ENCODE measurements at regions not wholly inside any gene's neighbourhood (a gene's known extent, or its start where the extent isn't known, plus 50 kb on each side); places are given as distances from the start of the nearest gene placed in this dataset.

- no peak for DNase-seq (ENCODE audit: low read depth in 1 of 2, low spot score in 1 of 2)
- Histone ChIP-seq H3K27ac (replicated peaks) (no peak overlapping the region), H3K27me3 (ENCODE audit: insufficient read depth, poor library complexity, severe bottlenecking) (no peaks in the 10 kb centered on the region), H3K4me3 (replicated peaks; ENCODE audit: insufficient read depth, low read length) (no peak overlapping the region)
- TF ChIP-seq GABPA (IDR thresholded peaks at IDR 0.05; ENCODE audit: low read depth), result no peak
- no peak for TF ChIP-seq REST (IDR thresholded peaks at IDR 0.05; ENCODE audit: insufficient replicate concordance, low read depth)
- no peak for TF ChIP-seq SPI1 (IDR thresholded peaks at IDR 0.05; ENCODE audit: borderline replicate concordance, low read depth)
- TF ChIP-seq POLR2AphosphoS5 (IDR thresholded peaks at IDR 0.05; ENCODE audit: low read depth), result no peak
- no peak for TF ChIP-seq CTCF (IDR thresholded peaks at IDR 0.05; ENCODE audit: insufficient read depth, low read length)
Observed at GRCh38 chr15:95880031-95880570, 450.4 kb upstream of the NR2F2 start.

- Histone ChIP-seq H3K27ac (replicated peaks) (no peak overlapping the region), H3K4me3 (replicated peaks; ENCODE audit: insufficient read depth, low read length) (no peak overlapping the region), H3K27me3 (ENCODE audit: insufficient read depth, poor library complexity, severe bottlenecking) (no peaks in the 10 kb centered on the region)
- peak in 1 of 2 experiments; percentile 30 for DNase-seq (ENCODE audit: low read depth in 1 of 2, low spot score in 1 of 2)
- TF ChIP-seq GABPA (IDR thresholded peaks at IDR 0.05; ENCODE audit: low read depth), result no peak
- TF ChIP-seq SPI1 (IDR thresholded peaks at IDR 0.05; ENCODE audit: borderline replicate concordance, low read depth), result no peak
- no peak for TF ChIP-seq REST (IDR thresholded peaks at IDR 0.05; ENCODE audit: insufficient replicate concordance, low read depth)
- TF ChIP-seq CTCF (IDR thresholded peaks at IDR 0.05; ENCODE audit: insufficient read depth, low read length), result no peak
- TF ChIP-seq POLR2AphosphoS5 (IDR thresholded peaks at IDR 0.05; ENCODE audit: low read depth), result no peak
Observed at GRCh38 chr15:95880630-95881029, 449.9 kb upstream of the NR2F2 start.

- H3K4me3 ChIP-seq (replicated peaks; ENCODE audit: insufficient read depth, low read length), result no peak overlapping the region
- H3K27ac ChIP-seq (replicated peaks), result no peak overlapping the region
- TF ChIP-seq GABPA (IDR thresholded peaks at IDR 0.05; ENCODE audit: low read depth) (no peak), SPI1 (IDR thresholded peaks at IDR 0.05; ENCODE audit: borderline replicate concordance, low read depth) (no peak), POLR2AphosphoS5 (IDR thresholded peaks at IDR 0.05; ENCODE audit: low read depth) (no peak), REST (IDR thresholded peaks at IDR 0.05; ENCODE audit: insufficient replicate concordance, low read depth) (no peak), CTCF (IDR thresholded peaks at IDR 0.05; ENCODE audit: insufficient read depth, low read length) (no peak)
- H3K27me3 ChIP-seq (ENCODE audit: insufficient read depth, poor library complexity, severe bottlenecking), result no peaks in the 10 kb centered on the region
- no peak for DNase-seq (ENCODE audit: low read depth in 1 of 2, low spot score in 1 of 2)
Observed at GRCh38 chr15:95883064-95883463, 447.4 kb upstream of the NR2F2 start.
